GM18505 (cell line): ENCODE measurements at regions not wholly inside any gene's neighbourhood (a gene's known extent, or its start where the extent isn't known, plus 50 kb on each side); places are given as distances from the start of the nearest gene placed in this dataset.

Experiments
- ATAC-seq: cut with Tn5 transposase; IDR thresholded peaks from one replicate; pipeline ENCODE4 v1.9.1; 2021; ENCODE audit not compliant: unreplicated experiment
- POLR2A ChIP-seq: IDR thresholded peaks from 4 replicates; pipeline ENCODE4 v1.6.1; 2011; ENCODE audit warnings: borderline replicate concordance; ENCODE audit not compliant: insufficient read depth, insufficient read length; ENCODE audit errors: extremely low read depth

DNA sequence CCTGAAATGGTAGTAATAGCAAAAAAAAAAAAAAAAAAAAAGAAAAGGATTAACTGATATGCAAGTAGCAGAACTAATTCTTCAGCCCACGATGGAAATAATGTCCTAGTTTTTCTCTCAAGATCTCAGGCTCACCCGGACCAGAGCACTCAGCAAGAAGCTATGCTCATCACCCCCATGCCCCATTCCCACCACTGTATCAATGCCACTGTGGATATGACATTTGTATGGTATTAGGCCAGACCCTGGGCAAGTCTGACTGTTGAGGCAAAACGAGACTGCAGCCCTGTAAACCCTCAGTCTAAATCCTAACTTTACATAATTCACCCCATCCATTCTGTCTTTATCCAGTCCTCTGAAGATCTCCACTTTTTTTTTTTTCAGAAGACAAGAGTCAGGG is 186.1 kb upstream of the KLF14 start:
- ATAC-seq: no peak
- no peak for TF ChIP-seq POLR2A

DNA sequence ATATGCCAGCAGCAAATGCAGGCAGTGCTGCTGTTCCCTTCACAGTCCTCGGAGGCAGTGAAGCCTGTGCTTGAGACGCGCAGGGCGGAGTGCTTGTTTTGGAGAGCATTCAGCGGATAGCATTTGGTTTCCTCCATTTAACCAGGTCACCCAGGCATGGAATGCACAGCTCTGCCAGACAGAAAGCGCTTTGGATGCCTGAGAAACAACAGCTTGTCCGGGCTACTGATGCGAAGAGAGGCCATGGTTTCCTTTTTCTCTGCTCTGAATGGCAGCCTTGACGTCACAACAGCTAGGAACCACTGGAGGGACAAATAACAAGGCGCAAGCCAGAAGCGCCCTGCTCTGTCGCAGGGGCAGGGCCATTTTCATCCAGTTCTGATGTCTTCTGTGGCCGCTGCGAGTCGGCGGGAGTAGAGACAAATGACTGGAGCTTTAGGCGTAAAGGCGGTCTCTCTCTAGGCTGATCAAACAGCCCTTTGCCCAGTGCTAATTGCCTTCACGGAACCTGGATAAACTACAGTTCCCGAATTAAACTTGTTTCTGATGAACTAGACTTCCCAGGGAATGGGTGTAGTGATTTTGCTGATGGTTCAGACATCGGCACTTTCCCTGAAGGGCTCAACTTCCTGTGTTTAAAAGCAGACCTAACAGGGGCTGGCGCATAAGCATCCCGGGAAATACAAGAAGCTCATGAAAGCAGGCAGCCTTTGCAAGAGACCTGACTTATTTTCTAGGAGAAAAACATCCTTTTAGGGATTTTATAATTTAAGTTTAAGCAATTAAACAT is 187.6 kb upstream of the KLF14 start:
- TF ChIP-seq POLR2A: no peak
- ATAC-seq: no peak

DNA sequence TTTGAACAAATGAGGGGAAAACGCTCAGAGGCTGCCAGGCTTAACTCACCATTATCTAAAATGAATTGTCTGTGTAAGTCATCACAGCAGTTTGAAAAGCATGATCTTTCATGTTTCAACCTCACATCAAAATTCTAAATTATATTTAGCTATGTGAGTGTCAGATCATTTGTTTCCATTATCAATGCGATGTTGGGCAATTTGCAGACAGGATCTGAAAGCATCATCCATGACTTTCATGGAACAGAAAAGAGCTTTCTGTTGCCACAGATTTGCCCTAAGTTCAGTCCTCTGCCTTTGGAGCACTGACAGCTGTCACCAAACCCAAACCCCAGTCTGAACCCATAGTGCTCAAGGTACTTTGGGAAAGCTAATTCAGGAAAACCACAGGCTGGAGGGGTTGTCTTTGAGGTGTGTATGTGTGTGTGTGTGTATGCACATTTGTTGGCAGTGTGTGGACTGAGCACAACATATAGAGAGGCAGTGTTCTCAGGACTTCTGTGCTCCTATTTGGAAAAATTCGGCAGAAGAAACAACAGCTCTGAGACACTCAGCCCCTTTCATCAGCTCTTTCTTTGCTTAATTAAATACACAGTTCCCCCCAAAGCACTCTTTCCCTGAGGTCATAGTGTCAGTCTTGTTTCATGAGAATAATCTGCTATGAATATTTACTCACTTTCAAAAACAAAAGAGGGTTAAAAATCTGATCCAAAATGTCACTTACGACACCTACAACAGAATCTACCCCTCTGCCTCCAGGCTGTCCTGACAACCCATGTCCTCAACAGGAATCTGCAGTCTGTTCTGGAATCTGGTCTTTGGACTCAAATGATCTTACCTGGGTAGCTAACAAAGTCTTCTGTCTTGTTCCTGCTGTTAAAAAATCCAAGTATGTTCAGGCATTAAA is 188.5 kb upstream of the KLF14 start:
- no peak for ATAC-seq
- TF ChIP-seq POLR2A: peak; percentile 41

DNA sequence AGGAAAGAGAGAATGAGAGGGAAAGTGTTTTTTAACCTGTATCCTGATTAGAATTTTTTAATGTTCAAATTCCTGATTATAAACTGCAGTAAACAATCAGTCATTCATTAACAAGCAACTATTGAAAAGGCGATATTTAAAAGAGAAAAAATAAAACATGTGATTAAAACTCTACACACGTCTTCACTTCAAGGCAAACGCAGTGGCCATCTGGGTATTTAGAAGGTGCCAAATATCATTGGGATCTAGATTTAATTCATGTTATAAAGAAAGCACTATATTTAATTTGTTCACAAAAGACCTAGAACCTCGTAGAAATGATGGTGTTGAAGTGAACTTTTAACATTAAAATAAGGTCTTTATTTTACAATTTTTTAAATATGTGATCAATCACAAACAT is 189.4 kb upstream of the KLF14 start:
- ATAC-seq: no peak

DNA sequence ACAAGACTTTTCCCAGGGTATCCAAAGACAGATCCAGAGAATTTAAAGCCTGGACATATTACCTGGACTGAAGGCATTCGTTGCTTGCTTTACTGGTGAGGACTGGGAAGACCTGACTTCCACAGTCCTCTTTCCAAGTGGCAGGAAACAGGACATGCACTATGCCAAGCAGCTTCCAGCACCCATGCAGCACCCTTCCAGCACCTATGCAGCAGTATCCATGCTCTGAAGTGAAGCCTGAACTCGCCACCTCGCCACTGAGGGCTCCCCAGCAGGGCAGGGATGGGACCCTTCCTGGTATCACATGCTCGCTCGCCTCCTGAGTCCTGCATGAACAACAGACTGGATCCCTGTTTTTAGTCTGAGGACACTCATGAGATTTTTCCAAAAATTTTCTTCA is 189.9 kb upstream of the KLF14 start:
- ATAC-seq: no peak
- TF ChIP-seq POLR2A: no peak

More for the DNA sequence above, 189.4 kb upstream of the KLF14 start:
- no peak for TF ChIP-seq POLR2A

DNA sequence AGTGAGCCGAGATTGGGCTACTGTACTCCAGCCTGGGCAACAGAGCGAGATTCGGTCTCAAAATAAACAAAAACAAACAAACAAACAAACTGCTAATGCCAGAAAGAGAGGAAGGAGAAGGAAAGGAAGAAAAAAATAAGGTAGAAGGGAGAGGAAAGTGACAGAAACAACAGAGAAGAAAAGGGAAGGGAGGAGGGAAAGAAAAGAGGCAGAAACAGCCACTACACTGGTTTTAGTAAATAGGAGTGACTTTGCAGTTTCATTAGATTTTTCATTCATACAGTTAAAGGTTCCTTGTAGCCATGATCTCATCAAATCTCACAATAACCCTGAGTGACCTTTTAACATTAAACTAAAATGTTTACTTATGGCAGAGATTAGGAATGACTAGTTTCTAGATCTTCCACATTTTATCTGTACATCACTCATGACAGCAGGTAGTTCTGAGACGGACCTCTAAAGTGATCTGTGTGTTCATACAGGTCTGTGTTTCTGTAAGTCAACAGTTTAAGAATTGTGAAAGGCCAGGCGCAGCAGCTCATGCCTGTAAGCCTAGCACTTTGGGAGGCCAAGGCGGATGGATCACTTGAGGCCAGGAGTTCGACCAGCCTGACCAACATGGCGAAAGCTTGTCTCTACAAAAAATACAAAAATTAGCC is 191.3 kb upstream of the KLF14 start:
- no peak for TF ChIP-seq POLR2A
- ATAC-seq: no peak

DNA sequence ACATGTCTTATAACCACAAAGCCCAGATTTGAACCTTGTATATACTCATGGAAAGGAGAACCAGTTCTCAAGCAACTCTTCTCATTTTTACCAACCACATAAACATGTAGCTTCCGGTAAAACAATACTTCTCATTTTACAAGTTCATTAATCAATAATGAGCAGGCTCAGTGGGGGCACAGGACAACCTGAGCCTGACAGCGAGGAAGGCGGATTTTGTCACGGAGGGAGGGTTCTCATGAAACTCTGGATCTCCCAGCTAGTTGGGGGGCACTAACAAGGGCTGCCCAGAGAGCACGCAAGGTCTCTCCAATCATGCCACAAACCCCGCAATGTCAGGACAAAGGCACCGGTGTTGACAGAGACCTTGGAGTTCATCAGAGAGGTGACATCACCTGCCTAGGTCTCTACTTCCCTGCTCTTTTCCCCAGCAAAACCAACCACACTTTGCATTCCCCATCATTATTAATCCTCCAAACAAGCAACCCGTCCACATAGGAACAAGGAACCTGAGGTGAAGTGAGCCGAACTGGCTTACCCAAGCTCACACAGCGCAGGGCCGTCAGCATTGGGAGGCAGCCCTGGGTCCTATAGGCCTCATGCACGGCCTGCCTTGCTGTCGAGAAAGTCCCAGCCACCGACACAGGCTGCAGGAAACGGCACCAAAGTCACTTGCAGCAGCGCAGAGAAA is 192.1 kb upstream of the KLF14 start:
- no peak for TF ChIP-seq POLR2A
- ATAC-seq: no peak

DNA sequence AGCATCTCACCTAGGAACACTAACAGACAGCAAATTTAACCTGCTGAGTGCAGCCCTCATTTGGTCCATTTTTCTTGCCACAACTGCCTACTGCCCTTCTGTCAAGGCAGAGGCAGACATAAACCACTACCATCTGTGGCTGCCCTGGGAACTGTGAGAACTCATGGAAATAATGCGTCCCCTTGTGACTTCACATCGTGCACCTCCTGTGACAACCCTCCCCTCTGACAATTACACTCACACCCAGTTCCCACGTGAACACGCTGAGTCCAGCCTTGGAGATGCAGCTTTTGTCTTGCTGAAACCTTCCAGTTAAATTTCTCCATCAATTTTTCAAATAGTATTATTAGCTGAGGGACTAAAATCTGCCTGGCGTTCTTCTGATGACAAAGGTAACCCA is 193.1 kb upstream of the KLF14 start:
- ATAC-seq: no peak

DNA sequence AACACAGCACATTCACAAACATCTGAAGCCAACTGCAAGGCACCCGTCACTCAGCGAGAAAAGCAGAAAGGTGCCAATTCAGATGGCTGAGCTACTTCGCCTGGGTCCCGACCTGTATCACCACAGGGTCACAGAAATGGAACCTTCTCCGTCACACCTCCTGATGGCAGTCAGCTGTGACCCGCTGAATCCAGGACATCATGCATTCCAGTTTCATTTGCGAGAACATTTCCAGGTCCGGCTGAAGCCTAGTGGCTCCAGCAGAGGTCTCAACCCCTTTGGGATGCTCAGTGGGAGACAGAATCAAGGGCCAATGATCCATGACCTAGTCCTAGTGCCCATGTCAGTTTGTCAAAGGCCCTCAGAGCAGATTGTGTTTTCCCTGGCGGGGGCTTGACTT is 193.6 kb upstream of the KLF14 start:
- no peak for ATAC-seq
- no peak for TF ChIP-seq POLR2A

More for the DNA sequence above, 193.1 kb upstream of the KLF14 start:
- TF ChIP-seq POLR2A: no peak

DNA sequence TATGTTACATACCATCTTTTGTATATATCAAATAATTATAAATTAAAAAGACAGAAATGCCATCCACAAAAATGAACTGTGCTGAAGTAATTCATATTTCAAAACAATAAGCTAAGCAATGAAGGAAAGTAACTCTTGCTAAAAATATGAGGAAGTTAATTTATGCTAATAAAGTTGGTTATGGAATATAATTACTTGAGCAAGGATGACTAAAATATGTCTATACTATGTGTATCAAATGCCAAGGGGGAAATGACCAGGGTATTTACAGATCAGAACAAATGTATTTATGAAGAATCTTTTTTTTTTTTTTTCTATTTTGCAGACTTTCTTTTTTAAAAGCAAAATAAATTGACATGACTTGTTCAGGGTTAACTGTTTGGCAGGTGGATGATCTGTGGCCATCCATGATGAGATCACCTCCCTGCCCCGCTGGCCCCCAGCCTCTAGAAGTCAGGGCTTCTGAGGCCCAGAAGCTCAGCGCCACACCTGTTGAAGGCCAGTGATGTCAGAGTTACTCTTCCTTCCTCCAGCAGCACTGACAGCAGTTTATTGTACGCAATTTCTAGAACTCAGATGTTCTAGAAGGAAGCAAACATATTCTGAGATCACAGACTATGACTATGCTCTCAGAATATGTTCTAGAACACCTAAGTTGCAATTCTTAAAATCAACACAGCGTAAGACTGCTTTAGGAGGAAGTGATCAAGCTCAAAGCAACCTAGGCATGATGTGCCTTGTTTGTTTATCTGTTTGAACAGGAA is 196.1 kb upstream of the KLF14 start:
- TF ChIP-seq POLR2A: peak; percentile 31
- no peak for ATAC-seq

DNA sequence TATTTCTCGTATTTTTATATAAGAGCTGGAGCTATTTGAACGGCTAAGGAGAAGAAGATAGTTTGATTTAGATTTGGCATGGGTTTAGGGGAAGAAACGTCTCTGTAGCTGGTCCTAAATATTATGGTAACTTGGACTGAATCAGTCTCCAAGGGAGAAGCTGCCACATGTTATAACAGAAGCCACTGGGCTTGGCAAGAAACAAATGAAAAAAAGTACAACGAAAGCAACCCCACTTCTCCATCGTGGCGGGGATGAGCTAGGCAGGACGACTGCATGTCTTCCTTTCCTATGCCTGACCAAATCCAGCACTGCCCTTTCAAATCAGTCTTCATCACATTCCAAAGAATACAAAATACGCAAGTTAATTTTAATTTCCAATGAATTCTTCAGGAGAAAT is 196.7 kb upstream of the KLF14 start:
- TF ChIP-seq POLR2A: no peak
- ATAC-seq: no peak

DNA sequence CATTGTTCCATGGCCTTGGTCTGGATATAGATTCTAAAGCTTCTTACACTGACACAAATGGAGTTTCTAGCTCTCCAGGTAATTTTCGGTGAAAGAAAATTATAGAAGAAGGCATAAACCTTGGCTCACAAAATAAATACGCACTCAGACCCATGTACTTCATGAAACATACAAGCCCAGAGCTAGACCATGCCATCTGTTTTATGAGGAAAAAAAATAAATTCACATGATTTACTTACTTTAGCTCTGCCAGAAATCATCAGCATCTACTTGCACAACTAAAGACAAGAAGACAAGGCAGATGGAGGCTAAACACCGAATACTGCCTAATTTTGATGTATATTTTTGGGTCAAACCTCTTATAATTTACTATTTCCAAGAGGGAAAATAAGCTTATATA is 197.4 kb upstream of the KLF14 start:
- no peak for TF ChIP-seq POLR2A
- ATAC-seq: no peak
